HG03280 (cell line): ENCODE measurements at regions not wholly inside any gene's neighbourhood (a gene's known extent, or its start where the extent isn't known, plus 50 kb on each side); places are given as distances from the start of the nearest gene placed in this dataset.
"Not testable (repeated sequence)": the region's sequence is repeated elsewhere in the genome, so short reads cannot be mapped to it uniquely, and the experiment has no call there.

Experiments used
- ATAC-seq: cut with Tn5 transposase; IDR thresholded peaks from one replicate; pipeline ENCODE4 v1.9.1; 2021; ENCODE audit warnings: mild to moderate bottlenecking, moderate library complexity; ENCODE audit not compliant: unreplicated experiment

GRCh38 chr2:35827086-35827485, 528.5 kb upstream of the CRIM1 start:
- no peak for ATAC-seq

GRCh38 chr2:35822716-35823115, 532.9 kb upstream of the CRIM1 start:
- no peak for ATAC-seq

DNA sequence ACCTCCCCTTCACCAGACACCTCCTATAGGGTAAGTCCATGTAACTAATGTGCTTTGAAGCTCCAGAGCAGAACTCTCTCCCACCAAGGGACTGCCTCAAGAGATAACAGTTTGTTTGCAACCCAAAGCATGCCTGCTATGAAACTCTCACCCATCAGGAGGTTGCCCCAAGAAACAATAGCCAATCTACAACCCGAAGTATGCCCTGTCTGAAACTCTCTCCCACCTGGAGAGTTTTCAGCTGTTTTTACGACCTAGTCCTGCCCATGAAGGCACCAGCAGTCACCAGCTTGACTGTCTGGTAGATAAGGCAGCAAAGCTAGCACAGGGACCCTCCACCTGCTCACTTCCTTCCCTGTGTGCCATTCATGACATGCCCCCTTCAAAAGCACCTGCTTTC, 533.9 kb upstream of the CRIM1 start:
- no peak for ATAC-seq

DNA sequence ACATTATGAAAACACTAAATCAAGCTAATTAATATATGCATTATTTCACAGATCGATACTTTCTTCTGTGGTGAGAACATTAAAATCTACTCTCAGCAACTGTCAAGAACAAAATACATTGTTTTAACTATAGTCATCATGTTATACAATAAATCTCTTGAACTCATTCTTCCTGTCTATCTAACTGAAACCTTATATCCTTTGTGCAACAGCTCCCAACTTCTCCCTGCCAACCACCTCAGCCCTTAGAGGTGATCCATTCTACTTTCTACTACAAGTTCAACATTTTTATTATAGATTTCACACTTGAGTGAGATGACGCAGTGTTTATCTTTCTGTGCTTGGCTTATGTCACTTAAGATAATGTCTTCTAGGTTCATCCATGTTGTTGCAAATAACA, 535.2 kb upstream of the CRIM1 start:
- ATAC-seq, result no peak

- no peak for ATAC-seq
Measured at GRCh38 chr2:35819033-35819432, 536.5 kb upstream of the CRIM1 start.

GRCh38 chr2:35818359-35818758, 537.2 kb upstream of the CRIM1 start:
- not testable (repeated sequence) for ATAC-seq

GRCh38 chr2:35814597-35814996, 541.0 kb upstream of the CRIM1 start:
- ATAC-seq, result not testable (repeated sequence)

GRCh38 chr2:35803126-35803525, 552.5 kb upstream of the CRIM1 start:
- ATAC-seq, result no peak

- ATAC-seq, result no peak
Measured at GRCh38 chr2:35794796-35795450, 560.7 kb upstream of the CRIM1 start.

DNA sequence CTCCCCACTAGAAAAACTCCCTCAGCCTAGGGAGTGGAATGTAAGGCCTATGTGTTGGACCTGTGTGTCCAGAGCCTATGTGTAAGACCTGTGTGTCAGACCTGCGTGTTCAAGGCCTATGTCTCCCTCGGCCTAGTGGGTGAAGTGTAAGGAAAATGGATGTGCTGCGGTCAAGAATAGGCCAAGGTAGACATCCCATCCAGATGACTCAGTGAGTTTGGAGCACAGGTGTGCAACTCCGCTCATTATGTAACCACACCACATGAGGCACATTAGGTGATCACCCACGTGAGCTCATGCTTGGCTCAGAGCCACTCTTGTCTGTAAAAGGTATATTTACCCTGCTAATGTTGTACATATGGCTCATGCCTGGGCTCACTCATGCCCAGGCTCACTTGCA, 565.3 kb upstream of the CRIM1 start:
- ATAC-seq, result no peak

DNA sequence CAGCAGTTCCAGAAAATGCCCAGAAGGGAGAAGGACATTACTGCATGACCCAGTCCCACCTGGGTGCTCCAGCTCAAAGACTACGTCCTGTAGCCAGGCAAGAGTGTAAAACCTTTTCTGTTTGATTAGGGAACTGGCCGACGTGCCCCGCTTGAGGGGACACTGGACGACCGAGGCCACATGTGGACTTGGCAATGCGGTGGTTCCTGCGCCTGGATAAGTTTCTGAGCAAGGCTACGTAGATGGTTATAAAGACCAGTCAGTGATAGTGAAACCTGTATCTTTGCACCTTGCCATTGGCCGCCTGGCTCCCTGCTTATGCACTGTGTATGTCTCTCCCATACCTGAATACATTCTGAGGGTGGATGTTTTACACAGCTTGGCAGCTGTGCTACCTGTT, 567.0 kb upstream of the CRIM1 start:
- ATAC-seq, result no peak

GRCh38 chr2:35787302-35788031, 568.1 kb upstream of the CRIM1 start:
- no peak for ATAC-seq

- ATAC-seq, result no peak
Measured at GRCh38 chr2:35785564-35785963, 570.0 kb upstream of the CRIM1 start.

DNA sequence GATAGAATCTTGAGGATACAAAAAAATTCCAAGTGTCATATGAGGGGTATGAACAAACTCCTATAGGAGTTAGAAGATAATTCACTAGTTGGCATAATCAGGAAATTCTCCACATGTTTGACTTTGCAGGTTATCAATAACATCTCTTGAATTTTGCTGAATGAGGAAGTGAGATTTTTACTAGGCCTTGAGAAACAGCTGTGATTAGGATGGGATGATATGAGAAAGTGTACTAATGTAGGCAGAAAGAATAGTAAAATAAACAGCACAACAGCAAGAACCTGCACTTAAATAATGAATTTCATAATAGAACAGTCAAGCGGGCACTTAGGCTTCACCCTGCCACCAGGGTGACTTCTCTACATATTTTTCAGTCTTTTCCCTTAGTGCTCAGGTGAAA, 570.8 kb upstream of the CRIM1 start:
- no peak for ATAC-seq

- no peak for ATAC-seq
Measured at GRCh38 chr2:35783723-35784122, 571.9 kb upstream of the CRIM1 start.

DNA sequence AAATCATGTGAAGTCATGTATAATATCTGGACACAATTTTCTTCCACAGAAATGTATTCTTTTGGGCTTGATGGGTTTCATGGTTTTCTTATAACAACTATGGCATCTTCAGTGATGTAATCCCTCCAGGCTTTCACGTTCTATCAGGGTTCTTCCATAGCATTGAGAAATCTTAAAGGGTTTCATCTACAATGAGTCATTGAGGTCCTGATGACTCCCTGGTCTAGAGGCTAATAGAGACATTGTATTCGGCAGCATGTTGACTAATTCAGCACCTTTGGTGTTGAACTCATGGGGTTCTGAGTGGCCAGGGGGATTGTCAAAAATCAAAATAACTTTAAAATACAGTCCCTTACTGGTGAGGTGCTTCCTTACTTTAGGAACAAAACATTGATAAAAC, 614.0 kb upstream of the CRIM1 start:
- no peak for ATAC-seq

DNA sequence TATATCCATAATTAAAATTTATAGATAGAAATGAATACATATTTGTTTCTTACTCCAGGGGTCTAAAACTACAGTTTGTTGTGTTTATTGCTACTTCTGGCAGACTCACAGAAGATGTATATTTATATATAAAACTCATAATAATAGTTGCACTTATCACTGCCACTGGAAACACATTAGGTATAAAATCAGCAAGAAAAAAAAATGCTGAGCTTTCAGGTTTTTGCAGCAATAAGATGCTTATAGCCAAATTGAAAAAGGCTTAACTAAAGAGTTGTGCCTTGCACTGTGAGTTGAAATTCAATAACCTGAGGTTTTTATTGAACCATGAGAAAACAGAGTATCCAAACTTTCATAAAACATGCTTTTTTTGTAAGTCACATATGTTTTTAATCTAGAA, 623.9 kb upstream of the CRIM1 start:
- ATAC-seq, result no peak

- ATAC-seq, result no peak
Measured at GRCh38 chr2:35714883-35715282, 640.7 kb upstream of the CRIM1 start.

DNA sequence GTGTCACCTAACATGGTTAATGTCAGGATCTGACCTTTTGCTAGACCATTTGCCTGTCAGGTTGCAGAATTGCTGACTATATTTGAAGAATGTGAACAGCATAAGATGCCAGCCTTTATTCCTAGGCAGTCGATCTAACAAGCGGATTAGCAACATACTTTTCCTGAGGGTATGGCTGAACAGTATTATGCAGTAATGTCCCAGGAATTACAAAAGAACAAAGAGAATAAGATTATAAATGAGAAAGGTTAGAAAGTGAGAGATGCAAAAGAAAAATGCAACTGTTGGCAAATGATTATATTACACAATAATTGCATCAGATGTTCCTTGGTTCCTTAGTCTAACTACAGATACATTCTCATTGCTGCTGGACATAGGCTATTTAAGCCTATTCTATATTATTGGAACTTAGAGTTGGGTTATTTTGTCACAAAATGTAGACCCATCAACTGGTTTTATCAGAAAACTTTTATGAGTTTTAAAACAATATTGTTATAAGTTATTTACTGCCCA, 647.1 kb upstream of the CRIM1 start:
- ATAC-seq, result no peak

DNA sequence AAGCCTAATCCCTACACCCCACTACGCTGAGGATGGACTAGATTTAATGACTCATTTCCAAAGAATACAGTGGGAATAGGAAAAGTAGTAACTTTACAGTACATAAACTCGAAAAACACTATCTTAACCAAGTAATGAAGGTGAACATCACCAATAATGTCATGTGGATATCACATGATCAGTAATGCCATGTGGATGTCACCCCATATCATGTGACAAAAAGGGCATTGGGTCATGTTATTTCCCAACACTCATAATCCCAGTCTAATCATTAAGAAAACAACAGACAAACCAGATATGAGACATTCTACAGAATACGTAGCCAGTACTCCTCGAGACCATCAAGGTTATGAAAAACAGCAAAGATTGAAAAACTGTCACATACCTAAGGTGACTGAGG, 667.3 kb upstream of the CRIM1 start:
- ATAC-seq, result no peak

DNA sequence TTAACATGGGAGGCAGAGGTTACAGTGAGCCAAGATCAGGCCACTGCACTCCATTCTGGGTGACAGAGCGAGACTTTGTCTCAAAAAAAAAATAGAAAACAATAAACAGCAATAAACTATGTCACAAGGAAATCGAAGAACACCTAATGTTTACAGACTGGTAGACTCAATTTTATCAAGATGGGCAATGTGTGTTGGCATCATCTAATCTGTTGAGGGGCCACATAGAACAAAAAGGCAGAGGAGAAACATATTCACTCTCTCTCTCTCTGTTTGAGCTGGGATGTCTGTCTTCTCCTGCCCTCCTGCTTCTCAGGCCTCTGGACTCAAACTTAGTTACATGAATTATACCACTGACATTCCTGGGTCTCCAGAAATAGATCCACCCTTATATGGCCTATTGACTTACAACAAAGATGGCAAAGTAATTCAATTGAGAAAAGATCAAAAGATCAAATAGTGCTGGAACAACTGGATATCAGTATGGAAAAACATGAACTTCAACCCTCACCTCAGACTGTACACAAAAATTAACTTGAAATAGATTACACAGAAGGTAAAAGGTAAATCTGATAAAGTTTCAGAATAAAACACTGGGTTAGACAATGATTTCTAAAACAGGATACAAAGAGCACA, 703.8 kb upstream of the CRIM1 start:
- ATAC-seq, result no peak

GRCh38 chr2:35614640-35615039, 740.9 kb upstream of the CRIM1 start:
- ATAC-seq, result no peak
